Activated naive CD8-positive, alpha-beta T cell treated with anti-CD3 and anti-CD28 coated beads for 36 hours (primary cell): ENCODE measurements at regions not wholly inside any gene's neighbourhood (a gene's known extent, or its start where the extent isn't known, plus 50 kb on each side); places are given as distances from the start of the nearest gene placed in this dataset.

Experiments used
- DNase-seq: peaks from one replicate; pipeline ENCODE4 v3.0.0; 2021
- H3K27ac Mint-ChIP-seq: one replicate; pipeline ENCODE4 v1.8.0; 2022; ENCODE audit warnings: mild to moderate bottlenecking, moderate library complexity, mixed read lengths
- H3K27me3 Mint-ChIP-seq: one replicate; pipeline ENCODE4 v1.8.0; 2022; ENCODE audit warnings: mild to moderate bottlenecking, mixed read lengths
- H3K36me3 Mint-ChIP-seq: one replicate; pipeline ENCODE4 v1.8.0; 2021; ENCODE audit warnings: mild to moderate bottlenecking, mixed read lengths
- H3K4me1 Mint-ChIP-seq: one replicate; pipeline ENCODE4 v1.8.0; 2021; ENCODE audit warnings: mixed read lengths
- H3K4me3 Mint-ChIP-seq: one replicate; pipeline ENCODE4 v1.8.0; 2022; ENCODE audit warnings: mild to moderate bottlenecking, moderate library complexity, mixed read lengths
- H3K9me3 Mint-ChIP-seq: one replicate; pipeline ENCODE4 v1.8.0; 2022; ENCODE audit warnings: mixed read lengths

- Mint-ChIP-seq H3K27ac (no peak overlapping the region), H3K4me3 (no peak overlapping the region), H3K9me3 (peaks cover 8% of the 10 kb centered on the region), H3K4me1 (no peaks in the 10 kb centered on the region), H3K27me3 (peaks cover 12% of the 10 kb centered on the region), H3K36me3 (no peaks in the 10 kb centered on the region)
- no peak for DNase-seq
Measured at GRCh38 chr22:34015642-34016041, 95.4 kb upstream of the LARGE1 start.

GRCh38 chr22:34017205-34017604 is 96.9 kb upstream of the LARGE1 start:
- Mint-ChIP-seq H3K36me3 (no peaks in the 10 kb centered on the region), H3K27me3 (peaks cover 8% of the 10 kb centered on the region), H3K4me1 (no peaks in the 10 kb centered on the region), H3K4me3 (no peak overlapping the region), H3K27ac (no peak overlapping the region), H3K9me3 (peaks cover 8% of the 10 kb centered on the region)
- no peak for DNase-seq

GRCh38 chr22:34019190-34019845 is 99.0 kb upstream of the LARGE1 start:
- Mint-ChIP-seq H3K4me3 (no peak overlapping the region), H3K4me1 (no peaks in the 10 kb centered on the region), H3K9me3 (peaks cover 8% of the 10 kb centered on the region), H3K27me3 (peaks cover 8% of the 10 kb centered on the region), H3K27ac (no peak overlapping the region), H3K36me3 (no peaks in the 10 kb centered on the region)
- DNase-seq: no peak

GRCh38 chr22:34035209-34035608 is 114.9 kb upstream of the LARGE1 start:
- H3K27ac Mint-ChIP-seq: no peak overlapping the region
- peaks cover 7% of the 10 kb centered on the region for H3K27me3 Mint-ChIP-seq
- no peak overlapping the region for H3K4me3 Mint-ChIP-seq
- H3K4me1 Mint-ChIP-seq: no peaks in the 10 kb centered on the region
- DNase-seq: no peak
- peaks cover 1% of the 10 kb centered on the region for H3K36me3 Mint-ChIP-seq
- H3K9me3 Mint-ChIP-seq: peaks cover 7% of the 10 kb centered on the region

GRCh38 chr22:34036931-34037330 is 116.7 kb upstream of the LARGE1 start:
- no peaks in the 10 kb centered on the region for H3K4me1 Mint-ChIP-seq
- H3K27me3 Mint-ChIP-seq: peaks cover 3% of the 10 kb centered on the region
- no peak overlapping the region for H3K27ac Mint-ChIP-seq
- H3K9me3 Mint-ChIP-seq: peaks cover 4% of the 10 kb centered on the region
- no peak for DNase-seq
- H3K4me3 Mint-ChIP-seq: no peak overlapping the region
- peaks cover 1% of the 10 kb centered on the region for H3K36me3 Mint-ChIP-seq

GRCh38 chr22:34038801-34039555 is 118.7 kb upstream of the LARGE1 start:
- H3K4me3 Mint-ChIP-seq: no peak overlapping the region
- DNase-seq: no peak
- H3K36me3 Mint-ChIP-seq: no peaks in the 10 kb centered on the region
- H3K9me3 Mint-ChIP-seq: peaks cover 1% of the 10 kb centered on the region
- H3K27ac Mint-ChIP-seq: no peak overlapping the region
- H3K4me1 Mint-ChIP-seq: no peaks in the 10 kb centered on the region
- no peaks in the 10 kb centered on the region for H3K27me3 Mint-ChIP-seq

- Mint-ChIP-seq H3K27ac (no peak overlapping the region), H3K9me3 (no peaks in the 10 kb centered on the region), H3K4me1 (no peaks in the 10 kb centered on the region), H3K27me3 (no peaks in the 10 kb centered on the region), H3K4me3 (no peak overlapping the region), H3K36me3 (no peaks in the 10 kb centered on the region)
- DNase-seq: no peak
Measured at GRCh38 chr22:34045311-34045710, 125.0 kb upstream of the LARGE1 start.

GRCh38 chr22:34055525-34056200 is 135.4 kb upstream of the LARGE1 start:
- Mint-ChIP-seq H3K27me3 (peaks cover 7% of the 10 kb centered on the region), H3K4me1 (no peaks in the 10 kb centered on the region), H3K9me3 (peaks cover 9% of the 10 kb centered on the region), H3K36me3 (no peaks in the 10 kb centered on the region), H3K27ac (no peak overlapping the region), H3K4me3 (no peak overlapping the region)
- no peak for DNase-seq

- DNase-seq: no peak
- Mint-ChIP-seq H3K4me1 (no peaks in the 10 kb centered on the region), H3K27ac (no peak overlapping the region), H3K4me3 (no peak overlapping the region), H3K9me3 (peaks cover 9% of the 10 kb centered on the region), H3K27me3 (peaks cover 12% of the 10 kb centered on the region), H3K36me3 (no peaks in the 10 kb centered on the region)
Measured at GRCh38 chr22:34057726-34058125, 137.4 kb upstream of the LARGE1 start.

- no peak for DNase-seq
- Mint-ChIP-seq H3K27me3 (peaks cover 9% of the 10 kb centered on the region), H3K4me3 (no peak overlapping the region), H3K4me1 (no peaks in the 10 kb centered on the region), H3K36me3 (no peaks in the 10 kb centered on the region), H3K9me3 (peaks cover 1% of the 10 kb centered on the region), H3K27ac (no peak overlapping the region)
Measured at GRCh38 chr22:34064696-34065095, 144.4 kb upstream of the LARGE1 start.

- DNase-seq: no peak
- no peak overlapping the region for H3K27ac Mint-ChIP-seq
- H3K36me3 Mint-ChIP-seq: no peaks in the 10 kb centered on the region
- no peak overlapping the region for H3K4me3 Mint-ChIP-seq
- peaks cover 4% of the 10 kb centered on the region for H3K27me3 Mint-ChIP-seq
- no peaks in the 10 kb centered on the region for H3K9me3 Mint-ChIP-seq
- H3K4me1 Mint-ChIP-seq: no peaks in the 10 kb centered on the region
Measured at GRCh38 chr22:34067031-34067430, 146.8 kb upstream of the LARGE1 start.

GRCh38 chr22:34068001-34068400 is 147.7 kb upstream of the LARGE1 start:
- no peaks in the 10 kb centered on the region for H3K36me3 Mint-ChIP-seq
- no peak overlapping the region for H3K4me3 Mint-ChIP-seq
- DNase-seq: no peak
- no peaks in the 10 kb centered on the region for H3K9me3 Mint-ChIP-seq
- no peaks in the 10 kb centered on the region for H3K4me1 Mint-ChIP-seq
- H3K27me3 Mint-ChIP-seq: peaks cover 4% of the 10 kb centered on the region
- no peak overlapping the region for H3K27ac Mint-ChIP-seq

- no peak overlapping the region for H3K4me3 Mint-ChIP-seq
- H3K27me3 Mint-ChIP-seq: no peaks in the 10 kb centered on the region
- H3K27ac Mint-ChIP-seq: no peak overlapping the region
- H3K9me3 Mint-ChIP-seq: no peaks in the 10 kb centered on the region
- H3K4me1 Mint-ChIP-seq: no peaks in the 10 kb centered on the region
- H3K36me3 Mint-ChIP-seq: no peaks in the 10 kb centered on the region
- no peak for DNase-seq
Measured at GRCh38 chr22:34070051-34070450, 149.8 kb upstream of the LARGE1 start.

GRCh38 chr22:34070531-34070930 is 150.3 kb upstream of the LARGE1 start:
- no peaks in the 10 kb centered on the region for H3K9me3 Mint-ChIP-seq
- no peaks in the 10 kb centered on the region for H3K36me3 Mint-ChIP-seq
- no peak overlapping the region for H3K27ac Mint-ChIP-seq
- no peaks in the 10 kb centered on the region for H3K4me1 Mint-ChIP-seq
- no peak for DNase-seq
- H3K27me3 Mint-ChIP-seq: no peaks in the 10 kb centered on the region
- H3K4me3 Mint-ChIP-seq: no peak overlapping the region

- Mint-ChIP-seq H3K4me1 (no peaks in the 10 kb centered on the region), H3K27me3 (no peaks in the 10 kb centered on the region), H3K9me3 (no peaks in the 10 kb centered on the region), H3K4me3 (no peak overlapping the region), H3K27ac (no peak overlapping the region), H3K36me3 (no peaks in the 10 kb centered on the region)
- DNase-seq: no peak
Measured at GRCh38 chr22:34072585-34072984, 152.3 kb upstream of the LARGE1 start.
